DOHH2 (cell line): ENCODE measurements at regions not wholly inside any gene's neighbourhood (a gene's known extent, or its start where the extent isn't known, plus 50 kb on each side); places are given as distances from the start of the nearest gene placed in this dataset.

Source experiments
- EZH2phosphoT487 ChIP-seq: fragments of 200-600 bp; sonication (generic); IDR thresholded peaks from 2 replicates; pipeline ENCODE4 v1.6.1; 2017; ENCODE audit warnings: borderline replicate concordance, mild to moderate bottlenecking, antibody characterized with exemption, low read length, moderate library complexity, mixed read lengths
- TF ChIP-seq, protein P1 (sequence below): fragments of 200-600 bp; sonication (generic); IDR thresholded peaks from one replicate; pipeline ENCODE4 v1.5.1; 2014; ENCODE audit warnings: antibody characterized with exemption, mild to moderate bottlenecking, low read depth, low read length; ENCODE audit not compliant: poor library complexity, severe bottlenecking

GRCh38 chr3:189513281-189514117 is 117.7 kb upstream of the TP63 start:
- TF ChIP-seq, protein P1, sequence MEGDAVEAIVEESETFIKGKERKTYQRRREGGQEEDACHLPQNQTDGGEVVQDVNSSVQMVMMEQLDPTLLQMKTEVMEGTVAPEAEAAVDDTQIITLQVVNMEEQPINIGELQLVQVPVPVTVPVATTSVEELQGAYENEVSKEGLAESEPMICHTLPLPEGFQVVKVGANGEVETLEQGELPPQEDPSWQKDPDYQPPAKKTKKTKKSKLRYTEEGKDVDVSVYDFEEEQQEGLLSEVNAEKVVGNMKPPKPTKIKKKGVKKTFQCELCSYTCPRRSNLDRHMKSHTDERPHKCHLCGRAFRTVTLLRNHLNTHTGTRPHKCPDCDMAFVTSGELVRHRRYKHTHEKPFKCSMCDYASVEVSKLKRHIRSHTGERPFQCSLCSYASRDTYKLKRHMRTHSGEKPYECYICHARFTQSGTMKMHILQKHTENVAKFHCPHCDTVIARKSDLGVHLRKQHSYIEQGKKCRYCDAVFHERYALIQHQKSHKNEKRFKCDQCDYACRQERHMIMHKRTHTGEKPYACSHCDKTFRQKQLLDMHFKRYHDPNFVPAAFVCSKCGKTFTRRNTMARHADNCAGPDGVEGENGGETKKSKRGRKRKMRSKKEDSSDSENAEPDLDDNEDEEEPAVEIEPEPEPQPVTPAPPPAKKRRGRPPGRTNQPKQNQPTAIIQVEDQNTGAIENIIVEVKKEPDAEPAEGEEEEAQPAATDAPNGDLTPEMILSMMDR, result no peak
- no peak for TF ChIP-seq EZH2phosphoT487
